ENCODE measurements at regions not wholly inside any gene's neighbourhood (a gene's known extent, or its start where the extent isn't known, plus 50 kb on each side); places are given as distances from the start of the nearest gene placed in this dataset.

DNA sequence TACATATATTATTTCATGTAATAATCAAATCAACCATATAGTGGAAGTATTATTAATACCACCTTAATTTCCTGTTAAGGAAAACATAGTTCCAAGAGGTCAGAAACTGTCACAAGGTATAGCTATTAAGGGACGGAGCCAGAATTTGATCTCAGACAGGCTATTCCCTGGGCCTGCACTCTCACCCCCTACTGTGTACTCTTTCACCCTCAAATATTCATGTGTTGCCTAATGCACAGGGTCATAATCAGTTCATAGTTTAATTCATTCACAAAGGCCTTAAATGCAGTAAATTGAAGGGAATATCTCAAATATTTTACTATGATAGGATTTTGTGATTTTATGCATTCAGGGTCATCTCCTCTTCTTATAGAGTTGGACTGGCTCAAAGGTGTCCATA is 67.2 kb upstream of the IFNGR1 start:
- no peak overlapping the region for H3K9ac ChIP-seq (ENCODE audit: low read length)
- ChIA-PET RAD21 (ENCODE audit: low non-redundant PET in 1 of 2, low total read pairs in 2 of 2, uncharacterized antibody in 2 of 2, unreplicated experiment in 2 of 2) (no interaction called here), CTCF (no interaction called here), POLR2A (no interaction called here)
- H3K9me2 ChIP-seq (ENCODE audit: insufficient read depth): no peaks in the 10 kb centered on the region
- H3K4me1 ChIP-seq (ENCODE audit: control insufficient read depth in 1 of 2, insufficient read depth in 2 of 2, low read length in 2 of 2): no peaks in the 10 kb centered on the region
- intact Hi-C loops (cut with micrococcal nuclease): no loop called here
- no peaks in the 10 kb centered on the region for H3K36me3 ChIP-seq (ENCODE audit: control insufficient read depth in 1 of 2, insufficient read depth in 2 of 2, low read length in 2 of 2)
- no peak overlapping the region for H3K27ac ChIP-seq (ENCODE audit: low read depth, low read length)
- H3K79me2 ChIP-seq (ENCODE audit: insufficient read depth, low read length): no peaks in the 10 kb centered on the region
- H4K20me1 ChIP-seq (ENCODE audit: insufficient read depth): no peaks in the 10 kb centered on the region
- no peak overlapping the region for H3K4me2 ChIP-seq (ENCODE audit: low read length)
- no peaks in the 10 kb centered on the region for H3K9me3 ChIP-seq (ENCODE audit: control insufficient read depth in 1 of 2, insufficient read depth in 1 of 2, low read depth in 1 of 2, low read length in 2 of 2)
- H3K4me3 ChIP-seq (replicated peaks in 1 of 2; ENCODE audit: low read depth in 1 of 2, low read length in 2 of 2): no peak overlapping the region
- H3K27me3 ChIP-seq (ENCODE audit: insufficient read depth, low read length): no peaks in the 10 kb centered on the region
- DNase-seq (ENCODE audit: low read depth, low spot score): no peak
- ATAC-seq: no peak
- no peak overlapping the region for H2AFZ ChIP-seq (ENCODE audit: low read depth, low read length, poor library complexity, severe bottlenecking)
- TF ChIP-seq CEBPB (IDR thresholded peaks at IDR 0.05; ENCODE audit: low read depth) (no peak), SRF (IDR thresholded peaks at IDR 0.05; ENCODE audit: low read depth) (no peak), POLR2A (IDR thresholded peaks at IDR 0.05; ENCODE audit: borderline replicate concordance, extremely low read depth, insufficient read depth, insufficient read length) (no peak), ELF1 (IDR thresholded peaks at IDR 0.05; ENCODE audit: borderline replicate concordance, low read depth) (no peak), ZNF274 (IDR thresholded peaks at IDR 0.05; ENCODE audit: low read depth, low read length) (no peak), EGR1 (IDR thresholded peaks at IDR 0.05; ENCODE audit: low read depth) (no peak), POLR2AphosphoS5 (IDR thresholded peaks at IDR 0.05; ENCODE audit: low read depth, low read length) (no peak), EZH2phosphoT487 (IDR thresholded peaks at IDR 0.05; ENCODE audit: borderline replicate concordance) (no peak), JUND (IDR thresholded peaks at IDR 0.05) (no peak), YY1 (IDR thresholded peaks at IDR 0.05; ENCODE audit: extremely low read depth, insufficient replicate concordance, low read depth, low read length) (no peak), CBX3 (IDR thresholded peaks at IDR 0.05; ENCODE audit: low read depth) (no peak), CTCF (IDR thresholded peaks at IDR 0.05 in 2 of 3, conservative IDR thresholded peaks at IDR 0.05 in 1 of 3; ENCODE audit: borderline replicate concordance in 1 of 3, insufficient read depth in 1 of 3, low read depth in 2 of 3, low read length in 2 of 3) (no peak), ZBTB33 (IDR thresholded peaks at IDR 0.05; ENCODE audit: extremely low read depth, insufficient replicate concordance, low read length) (no peak), TCF7L2 (IDR thresholded peaks at IDR 0.05; ENCODE audit: borderline replicate concordance, extremely low read depth, insufficient read depth, insufficient read length) (no peak), EZH2 (IDR thresholded peaks at IDR 0.05) (no peak)
- TF ChIP-seq, protein P1, sequence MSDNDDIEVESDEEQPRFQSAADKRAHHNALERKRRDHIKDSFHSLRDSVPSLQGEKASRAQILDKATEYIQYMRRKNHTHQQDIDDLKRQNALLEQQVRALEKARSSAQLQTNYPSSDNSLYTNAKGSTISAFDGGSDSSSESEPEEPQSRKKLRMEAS (IDR thresholded peaks at IDR 0.05): no peak
- BruUV-seq (replicated peaks): no TSS peak
